SU-DHL-6 (cell line): ENCODE measurements at regions not wholly inside any gene's neighbourhood (a gene's known extent, or its start where the extent isn't known, plus 50 kb on each side); places are given as distances from the start of the nearest gene placed in this dataset.
"Not testable (repeated sequence)": the region's sequence is repeated elsewhere in the genome, so short reads cannot be mapped to it uniquely, and the experiment has no call there.

ENCODE experiments used
- EZH2phosphoT487 ChIP-seq: fragments of 200-600 bp; sonication (generic), shearing (Covaris generic); conservative IDR thresholded peaks from 2 replicates; pipeline ENCODE4 v1.6.1; 2018; ENCODE audit warnings: mild to moderate bottlenecking, antibody characterized with exemption, low read length, moderate library complexity, mixed read lengths
- TF ChIP-seq, protein P1 (sequence below): fragments of 200-600 bp; sonication (generic); IDR thresholded peaks from one replicate; pipeline ENCODE4 v1.5.1; 2017; ENCODE audit warnings: antibody characterized with exemption, mild to moderate bottlenecking, low read length, moderate library complexity; ENCODE audit not compliant: insufficient read depth, poor library complexity, severe bottlenecking

DNA sequence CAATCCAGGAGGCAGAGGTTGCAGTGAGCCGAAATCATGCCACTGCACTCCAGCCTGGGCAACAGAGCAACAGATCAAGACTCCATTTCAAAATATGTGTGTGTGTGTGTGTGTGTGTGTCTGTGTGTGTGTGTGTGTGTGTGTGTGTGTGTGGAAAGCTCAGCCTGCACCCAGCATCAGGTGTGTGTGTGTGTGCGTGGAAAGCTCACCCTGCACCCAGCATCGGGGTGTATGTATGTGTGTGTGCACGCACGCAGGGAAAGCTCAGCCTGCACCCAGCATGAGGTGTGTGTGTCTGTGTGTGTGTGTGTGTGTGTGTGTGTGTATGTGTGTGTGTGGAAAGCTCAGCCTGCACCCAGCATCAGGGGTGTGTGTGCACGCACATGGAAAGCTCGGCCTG lies 193.8 kb downstream of the MN1 start:
- TF ChIP-seq, protein P1, sequence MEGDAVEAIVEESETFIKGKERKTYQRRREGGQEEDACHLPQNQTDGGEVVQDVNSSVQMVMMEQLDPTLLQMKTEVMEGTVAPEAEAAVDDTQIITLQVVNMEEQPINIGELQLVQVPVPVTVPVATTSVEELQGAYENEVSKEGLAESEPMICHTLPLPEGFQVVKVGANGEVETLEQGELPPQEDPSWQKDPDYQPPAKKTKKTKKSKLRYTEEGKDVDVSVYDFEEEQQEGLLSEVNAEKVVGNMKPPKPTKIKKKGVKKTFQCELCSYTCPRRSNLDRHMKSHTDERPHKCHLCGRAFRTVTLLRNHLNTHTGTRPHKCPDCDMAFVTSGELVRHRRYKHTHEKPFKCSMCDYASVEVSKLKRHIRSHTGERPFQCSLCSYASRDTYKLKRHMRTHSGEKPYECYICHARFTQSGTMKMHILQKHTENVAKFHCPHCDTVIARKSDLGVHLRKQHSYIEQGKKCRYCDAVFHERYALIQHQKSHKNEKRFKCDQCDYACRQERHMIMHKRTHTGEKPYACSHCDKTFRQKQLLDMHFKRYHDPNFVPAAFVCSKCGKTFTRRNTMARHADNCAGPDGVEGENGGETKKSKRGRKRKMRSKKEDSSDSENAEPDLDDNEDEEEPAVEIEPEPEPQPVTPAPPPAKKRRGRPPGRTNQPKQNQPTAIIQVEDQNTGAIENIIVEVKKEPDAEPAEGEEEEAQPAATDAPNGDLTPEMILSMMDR: not testable (repeated sequence)
- not testable (repeated sequence) for TF ChIP-seq EZH2phosphoT487
